SU-DHL-6 (cell line): ENCODE measurements at regions not wholly inside any gene's neighbourhood (a gene's known extent, or its start where the extent isn't known, plus 50 kb on each side); places are given as distances from the start of the nearest gene placed in this dataset.

Experiments used
- H2AFZ ChIP-seq: fragments of 200-600 bp; sonication (generic); 2 replicates; pipeline ENCODE4 v1.6.1; 2014; ENCODE audit warnings: low read depth, mild to moderate bottlenecking, moderate library complexity, mixed read lengths, antibody characterized with exemption, low read length; ENCODE audit not compliant: severe bottlenecking
- H3F3A ChIP-seq: fragments of 200-600 bp; shearing (Covaris generic); 2 replicates; pipeline ENCODE4 v1.6.0; 2016; ENCODE audit warnings: antibody characterized with exemption, mild to moderate bottlenecking; ENCODE audit not compliant: insufficient read depth
- H3K27ac ChIP-seq: fragments of 200-600 bp; sonication (generic); 2 replicates; pipeline ENCODE4 v1.5.1; 2016; ENCODE audit warnings: low read depth, mild to moderate bottlenecking, low read length, moderate library complexity, mixed read lengths
- H3K27me3 ChIP-seq: fragments of 200-600 bp; sonication (generic), shearing (Covaris generic); 2 replicates; pipeline ENCODE4 v1.6.0; 2014; ENCODE audit warnings: mild to moderate bottlenecking, low read length
- H3K36me3 ChIP-seq: fragments of 200-600 bp; sonication (generic); 2 replicates; pipeline ENCODE4 v1.6.1; 2014; ENCODE audit warnings: mild to moderate bottlenecking, low read length, mixed read lengths
- H3K4me2 ChIP-seq: fragments of 300-600, 200-600 bp; shearing (Covaris generic), sonication (generic); 2 replicates; pipeline ENCODE4 v1.6.0; 2014; ENCODE audit warnings: low read length, low read depth, mild to moderate bottlenecking; ENCODE audit not compliant: poor library complexity, severe bottlenecking
- H3K4me3 ChIP-seq: fragments of 200-600 bp; sonication (generic); 2 replicates; pipeline ENCODE4 v1.5.1; 2014; ENCODE audit warnings: antibody characterized with exemption, low read length, mild to moderate bottlenecking, mixed read lengths; ENCODE audit not compliant: insufficient read depth, poor library complexity, severe bottlenecking
- H3K79me2 ChIP-seq: fragments of 200-600 bp; sonication (generic); 2 replicates; pipeline ENCODE4 v1.6.1; 2014; ENCODE audit warnings: mild to moderate bottlenecking, low read length, moderate library complexity; ENCODE audit not compliant: insufficient read depth
- H3K9ac ChIP-seq: fragments of 200-600 bp; sonication (generic); 2 replicates; pipeline ENCODE4 v1.7.0; 2014; ENCODE audit warnings: mild to moderate bottlenecking, low read length
- H3K9me2 ChIP-seq: fragments of 200-600 bp; sonication (generic); replicated peaks from 2 replicates; pipeline ENCODE4 v1.6.1; 2014; ENCODE audit warnings: low read length; ENCODE audit not compliant: insufficient read depth
- H3K9me3 ChIP-seq: fragments of 200-600 bp; sonication (generic); 2 replicates; pipeline ENCODE4 v1.6.1; 2014; ENCODE audit warnings: low read length, mixed read lengths; ENCODE audit not compliant: insufficient read depth
- H4K20me1 ChIP-seq: fragments of 200-600 bp; sonication (generic); 2 replicates; pipeline ENCODE4 v1.6.1; 2014; ENCODE audit warnings: low read depth, mild to moderate bottlenecking, antibody characterized with exemption, low read length, moderate library complexity, mixed read lengths
- CTCF ChIP-seq: fragments of 200-600 bp; sonication (generic); IDR thresholded peaks from one replicate; pipeline ENCODE4 v1.5.1; 2017; ENCODE audit warnings: antibody characterized with exemption, mild to moderate bottlenecking, low read length, moderate library complexity; ENCODE audit not compliant: insufficient read depth, poor library complexity, severe bottlenecking
- EZH2phosphoT487 ChIP-seq: fragments of 200-600 bp; sonication (generic), shearing (Covaris generic); conservative IDR thresholded peaks from 2 replicates; pipeline ENCODE4 v1.6.1; 2018; ENCODE audit warnings: mild to moderate bottlenecking, antibody characterized with exemption, low read length, moderate library complexity, mixed read lengths

- Histone ChIP-seq H2AFZ (no peak overlapping the region), H3F3A (no peaks in the 10 kb centered on the region), H3K9ac (no peak overlapping the region), H3K4me2 (no peak overlapping the region), H3K36me3 (no peaks in the 10 kb centered on the region), H3K79me2 (no peaks in the 10 kb centered on the region), H3K27ac (no peak overlapping the region), H3K27me3 (no peaks in the 10 kb centered on the region), H3K4me3 (no peak overlapping the region), H3K9me3 (no peaks in the 10 kb centered on the region), H4K20me1 (no peaks in the 10 kb centered on the region), H3K9me2 (no peaks in the 10 kb centered on the region)
- TF ChIP-seq CTCF: no peak
- TF ChIP-seq EZH2phosphoT487: no peak
Observed at GRCh38 chr3:154662851-154663250, 232.9 kb upstream of the GPR149 start.

- no peaks in the 10 kb centered on the region for H3K79me2 ChIP-seq
- no peaks in the 10 kb centered on the region for H4K20me1 ChIP-seq
- H3K4me2 ChIP-seq: no peak overlapping the region
- H3K9ac ChIP-seq: no peak overlapping the region
- H2AFZ ChIP-seq: no peak overlapping the region
- no peaks in the 10 kb centered on the region for H3K9me3 ChIP-seq
- no peak overlapping the region for H3K4me3 ChIP-seq
- H3F3A ChIP-seq: no peaks in the 10 kb centered on the region
- H3K27ac ChIP-seq: no peak overlapping the region
- TF ChIP-seq CTCF: no peak
- no peak for TF ChIP-seq EZH2phosphoT487
- no peaks in the 10 kb centered on the region for H3K27me3 ChIP-seq
- H3K36me3 ChIP-seq: no peaks in the 10 kb centered on the region
- no peaks in the 10 kb centered on the region for H3K9me2 ChIP-seq
Observed at GRCh38 chr3:154660811-154661210, 230.8 kb upstream of the GPR149 start.

- H3K36me3 ChIP-seq: no peaks in the 10 kb centered on the region
- TF ChIP-seq CTCF (no peak), EZH2phosphoT487 (no peak)
- no peak overlapping the region for H3K4me3 ChIP-seq
- H3K27ac ChIP-seq: no peak overlapping the region
- no peaks in the 10 kb centered on the region for H3K9me2 ChIP-seq
- H3K9ac ChIP-seq: no peak overlapping the region
- no peaks in the 10 kb centered on the region for H3K27me3 ChIP-seq
- H3F3A ChIP-seq: no peaks in the 10 kb centered on the region
- H2AFZ ChIP-seq: no peak overlapping the region
- H4K20me1 ChIP-seq: no peaks in the 10 kb centered on the region
- no peak overlapping the region for H3K4me2 ChIP-seq
- H3K79me2 ChIP-seq: no peaks in the 10 kb centered on the region
- no peaks in the 10 kb centered on the region for H3K9me3 ChIP-seq
Observed at GRCh38 chr3:154658000-154658399, 228.0 kb upstream of the GPR149 start.
